Activated CD8-positive, alpha-beta T cell treated with anti-CD3 and anti-CD28 coated beads for 36 hours (primary cell): ENCODE measurements at regions not wholly inside any gene's neighbourhood (a gene's known extent, or its start where the extent isn't known, plus 50 kb on each side); places are given as distances from the start of the nearest gene placed in this dataset.

ENCODE experiments used
- ATAC-seq: fragments of 200-7000 bp; cut with Tn5 transposase; one replicate; pipeline ENCODE4 v1.10.0; 2021; ENCODE audit warnings: mild to moderate bottlenecking, moderate library complexity
- CTCF ChIA-PET: fragments of 350-600 bp; sonication (Branson Sonifier 250); formaldehyde crosslinking; loops from one replicate; lab custom pipeline; 2021; ENCODE audit warnings: antibody characterized with exemption; lab: Charles Lee
- POLR2A ChIA-PET: fragments of 350-600 bp; sonication (Branson Sonifier 250); formaldehyde crosslinking; loops from one replicate; lab custom pipeline; 2021; ENCODE audit warnings: antibody characterized with exemption; lab: Charles Lee
- DNase-seq: peaks from one replicate; pipeline ENCODE4 v3.0.0-alpha.2; 2020
- H3K27ac Mint-ChIP-seq: one replicate; pipeline ENCODE4 v1.8.0; 2021; ENCODE audit warnings: mild to moderate bottlenecking, mixed read lengths
- H3K27me3 Mint-ChIP-seq: one replicate; pipeline ENCODE4 v1.8.0; 2021; ENCODE audit warnings: mixed read lengths
- H3K36me3 Mint-ChIP-seq: one replicate; pipeline ENCODE4 v1.8.0; 2021; ENCODE audit warnings: low read depth, mixed read lengths
- H3K4me1 Mint-ChIP-seq: one replicate; pipeline ENCODE4 v1.8.0; 2021; ENCODE audit warnings: low read depth, mixed read lengths
- H3K4me3 Mint-ChIP-seq: one replicate; pipeline ENCODE4 v1.8.0; 2021; ENCODE audit warnings: mild to moderate bottlenecking, moderate library complexity, mixed read lengths
- H3K9me3 Mint-ChIP-seq: one replicate; pipeline ENCODE4 v1.8.0; 2021; ENCODE audit warnings: mixed read lengths
- intact Hi-C: fragments of 100-400 bp; cut with micrococcal nuclease; formaldehyde crosslinking; loops from one replicate; pipeline ENCODE4 v1.10.0; 2022
- TF ChIP-seq, protein P1 (sequence below): fragments of 200-600 bp; IDR thresholded peaks from one replicate; pipeline ENCODE4 v1.8.0; 2022; ENCODE audit warnings: antibody characterized with exemption, mild to moderate bottlenecking

DNA sequence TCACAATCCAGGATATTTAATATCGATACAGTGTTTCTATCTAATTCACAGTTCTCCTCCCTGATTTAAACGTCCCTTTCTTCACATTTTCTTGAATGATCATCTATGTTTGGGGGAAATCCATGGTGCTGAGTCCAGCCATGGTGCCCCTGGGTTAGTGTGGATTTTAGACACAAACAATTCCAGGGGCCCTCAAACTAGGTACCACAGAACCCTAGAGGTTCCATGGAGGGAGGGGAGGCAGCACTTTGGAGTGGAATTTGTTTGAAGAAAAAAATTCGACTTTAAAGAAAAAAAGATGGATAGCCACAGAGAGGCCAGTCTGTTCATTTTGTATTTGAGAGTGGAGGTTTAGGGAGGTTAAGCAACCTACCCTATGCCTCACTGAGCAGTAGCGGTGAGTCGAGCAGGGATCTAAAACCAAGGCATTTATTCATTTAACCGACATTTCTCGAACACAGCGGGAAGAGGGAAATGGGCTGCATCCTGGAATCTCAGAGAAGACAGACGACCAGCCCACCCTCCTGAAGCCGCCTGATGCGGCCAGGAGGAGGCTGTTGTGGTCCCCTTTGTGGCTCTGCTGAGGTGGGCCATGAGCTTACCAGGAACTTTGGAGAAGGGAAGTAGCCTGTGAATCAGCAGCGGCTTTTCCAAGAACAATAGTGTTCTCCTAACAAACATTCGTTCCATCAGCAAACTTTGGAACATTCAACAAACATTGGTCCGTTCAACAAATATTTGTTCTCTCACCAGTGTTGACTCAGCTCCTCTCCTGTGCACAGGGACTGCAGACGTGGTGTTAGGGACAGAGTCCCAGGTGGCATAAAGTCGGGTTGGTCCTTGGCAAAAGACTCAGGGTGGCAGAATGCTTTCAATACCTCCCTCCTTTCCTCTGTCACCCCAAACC is 103.5 kb upstream of the ZBTB40 start:
- TF ChIP-seq, protein P1, sequence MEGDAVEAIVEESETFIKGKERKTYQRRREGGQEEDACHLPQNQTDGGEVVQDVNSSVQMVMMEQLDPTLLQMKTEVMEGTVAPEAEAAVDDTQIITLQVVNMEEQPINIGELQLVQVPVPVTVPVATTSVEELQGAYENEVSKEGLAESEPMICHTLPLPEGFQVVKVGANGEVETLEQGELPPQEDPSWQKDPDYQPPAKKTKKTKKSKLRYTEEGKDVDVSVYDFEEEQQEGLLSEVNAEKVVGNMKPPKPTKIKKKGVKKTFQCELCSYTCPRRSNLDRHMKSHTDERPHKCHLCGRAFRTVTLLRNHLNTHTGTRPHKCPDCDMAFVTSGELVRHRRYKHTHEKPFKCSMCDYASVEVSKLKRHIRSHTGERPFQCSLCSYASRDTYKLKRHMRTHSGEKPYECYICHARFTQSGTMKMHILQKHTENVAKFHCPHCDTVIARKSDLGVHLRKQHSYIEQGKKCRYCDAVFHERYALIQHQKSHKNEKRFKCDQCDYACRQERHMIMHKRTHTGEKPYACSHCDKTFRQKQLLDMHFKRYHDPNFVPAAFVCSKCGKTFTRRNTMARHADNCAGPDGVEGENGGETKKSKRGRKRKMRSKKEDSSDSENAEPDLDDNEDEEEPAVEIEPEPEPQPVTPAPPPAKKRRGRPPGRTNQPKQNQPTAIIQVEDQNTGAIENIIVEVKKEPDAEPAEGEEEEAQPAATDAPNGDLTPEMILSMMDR, result no peak
- Mint-ChIP-seq H3K4me1 (peaks cover 8% of the 10 kb centered on the region), H3K36me3 (no peaks in the 10 kb centered on the region), H3K27ac (no peak overlapping the region), H3K4me3 (no peak overlapping the region), H3K27me3 (peaks cover 48% of the 10 kb centered on the region), H3K9me3 (no peaks in the 10 kb centered on the region)
- ChIA-PET POLR2A (no interaction called here), CTCF (no interaction called here)
- intact Hi-C loops, result no loop called here
- DNase-seq (no peak), ATAC-seq (no peak)

DNA sequence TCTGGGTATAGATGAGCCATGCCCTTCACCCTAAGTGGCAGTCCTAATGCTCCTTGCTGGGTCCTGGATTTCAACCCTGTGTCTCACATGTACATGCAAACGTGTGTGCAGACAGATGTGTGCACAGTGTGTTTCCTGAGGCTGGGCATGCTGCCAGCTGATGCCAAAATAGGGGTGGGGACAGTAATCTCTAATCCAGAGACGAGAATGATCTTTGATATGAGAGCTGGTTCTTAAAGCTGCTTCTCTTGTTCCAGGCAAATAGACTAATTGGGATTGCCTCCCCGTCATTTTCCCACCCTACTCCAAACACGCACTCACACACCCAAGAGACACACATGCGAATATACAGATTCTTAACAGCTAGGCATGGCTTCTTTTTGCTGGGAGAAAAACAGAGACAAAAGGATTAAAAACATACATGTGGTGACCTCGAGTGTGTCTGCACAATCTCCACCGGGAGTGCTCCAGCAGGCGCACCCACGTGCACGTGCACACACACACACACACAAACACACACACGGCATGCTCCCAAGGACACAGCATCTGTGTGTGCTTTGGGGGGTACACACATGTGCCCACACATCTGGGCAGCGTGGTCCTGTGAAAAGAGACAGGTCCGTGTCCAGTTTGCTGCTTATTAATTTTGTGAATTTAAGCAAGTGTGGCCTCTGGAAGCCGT is 102.1 kb upstream of the ZBTB40 start:
- POLR2A ChIA-PET, result no interaction called here
- intact Hi-C loops, result no loop called here
- Mint-ChIP-seq H3K27ac (no peak overlapping the region), H3K27me3 (peaks cover 40% of the 10 kb centered on the region), H3K4me1 (peaks cover 8% of the 10 kb centered on the region), H3K36me3 (no peaks in the 10 kb centered on the region), H3K4me3 (no peak overlapping the region), H3K9me3 (no peaks in the 10 kb centered on the region)
- CTCF ChIA-PET, result no interaction called here
- TF ChIP-seq, protein P1, result no peak
- ATAC-seq (no peak), DNase-seq (no peak)

DNA sequence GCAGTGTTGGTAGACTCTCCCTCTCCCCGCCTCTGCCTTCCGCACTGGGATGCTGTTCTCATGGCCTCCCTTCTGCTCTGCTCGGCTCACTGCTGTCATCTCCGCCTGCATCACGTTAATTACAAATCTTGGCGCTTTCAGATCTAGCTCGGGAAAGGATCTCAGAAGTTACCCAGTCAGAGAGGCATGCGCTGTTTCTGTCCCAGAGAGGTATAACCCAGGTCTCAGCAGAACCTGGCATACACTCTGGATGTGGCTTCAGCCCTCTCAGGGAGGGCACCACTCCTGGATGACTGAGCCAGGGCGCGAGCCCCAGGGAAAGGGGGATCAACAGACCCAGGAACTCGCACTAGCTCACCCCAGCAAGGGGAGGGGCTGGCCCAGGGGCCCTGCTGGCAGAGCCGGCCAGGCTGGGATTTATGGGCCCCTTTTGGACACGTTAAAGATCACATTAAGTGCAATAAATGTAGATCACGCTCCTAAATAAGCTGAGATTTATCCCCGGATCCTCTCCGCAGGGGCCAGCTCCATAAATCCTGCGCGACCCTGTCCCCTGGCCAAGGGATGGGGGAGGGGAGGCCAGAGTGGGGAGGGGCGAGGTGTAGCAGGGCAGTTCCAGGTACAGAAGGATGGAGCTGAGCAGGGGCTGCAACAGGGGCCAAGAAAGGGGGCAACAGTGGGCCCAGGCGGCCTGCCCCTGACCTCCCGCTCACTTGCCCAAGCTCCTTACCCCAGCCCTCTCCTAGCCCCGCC is 101.3 kb upstream of the ZBTB40 start:
- CTCF ChIA-PET, result interaction anchor here (1.1 kb wide), 1 partner anchor 66 kb away, joined by 3 read pairs; no protein-coding TSS in a partner anchor
- H3K9me3 Mint-ChIP-seq, result no peaks in the 10 kb centered on the region
- H3K36me3 Mint-ChIP-seq, result no peaks in the 10 kb centered on the region
- H3K27ac Mint-ChIP-seq, result no peak overlapping the region
- peaks cover 8% of the 10 kb centered on the region for H3K4me1 Mint-ChIP-seq
- ATAC-seq (no peak), DNase-seq (peak; percentile 15)
- TF ChIP-seq, protein P1, result no peak
- peaks cover 40% of the 10 kb centered on the region for H3K27me3 Mint-ChIP-seq
- POLR2A ChIA-PET, result no interaction called here
- intact Hi-C loops, result no loop called here
- no peak overlapping the region for H3K4me3 Mint-ChIP-seq

DNA sequence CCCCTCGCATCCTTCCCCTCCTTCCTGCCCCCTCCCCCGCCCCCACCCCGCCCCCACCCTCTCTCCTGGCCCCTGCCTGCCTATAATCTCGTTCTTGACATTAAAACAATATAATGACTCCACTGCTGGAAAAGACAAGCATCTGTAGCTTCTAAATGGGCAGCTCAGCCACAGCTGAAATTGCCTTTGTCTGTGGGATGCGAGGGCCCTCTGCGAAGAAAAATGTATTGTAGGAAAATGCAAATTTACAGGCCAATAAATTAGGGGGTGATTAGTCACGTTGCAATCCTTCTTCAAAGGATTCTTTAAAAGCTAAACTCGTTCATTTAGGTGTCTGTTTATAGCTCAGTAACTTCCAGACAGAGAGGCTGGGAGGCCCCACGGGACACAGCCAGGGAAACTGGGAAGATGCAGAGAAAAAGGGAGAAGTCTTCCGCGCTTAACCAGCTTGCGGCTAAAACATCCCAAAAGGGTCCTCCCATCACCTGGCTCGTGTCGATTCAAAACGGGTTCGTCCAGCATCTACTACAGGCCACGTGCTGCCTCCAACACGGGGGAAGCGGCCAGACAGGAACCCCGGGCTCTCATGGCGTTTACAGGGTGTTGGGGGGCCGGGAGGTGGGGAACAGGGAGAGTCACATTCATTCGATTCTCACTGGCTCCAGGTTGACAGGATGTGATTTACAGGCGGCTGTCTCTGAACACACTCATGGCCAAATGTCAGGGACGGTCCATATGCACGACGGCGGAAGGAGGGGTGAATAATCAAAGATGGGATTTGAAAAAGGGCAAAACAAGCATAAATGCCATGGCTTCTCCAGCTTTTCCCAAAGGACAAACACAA is 100.5 kb upstream of the ZBTB40 start:
- intact Hi-C loops, result no loop called here
- no peak overlapping the region for H3K4me3 Mint-ChIP-seq
- no peaks in the 10 kb centered on the region for H3K36me3 Mint-ChIP-seq
- ChIA-PET CTCF (interaction anchor here (1.1 kb wide), 1 partner anchor 65 kb away, joined by 3 read pairs; no protein-coding TSS in a partner anchor), POLR2A (no interaction called here)
- H3K9me3 Mint-ChIP-seq, result no peaks in the 10 kb centered on the region
- TF ChIP-seq, protein P1, result no peak
- H3K27ac Mint-ChIP-seq, result no peak overlapping the region
- ATAC-seq (no peak), DNase-seq (no peak)
- peaks cover 40% of the 10 kb centered on the region for H3K27me3 Mint-ChIP-seq
- H3K4me1 Mint-ChIP-seq, result peaks cover 8% of the 10 kb centered on the region
